Loucy (cell line): ENCODE measurements at regions not wholly inside any gene's neighbourhood (a gene's known extent, or its start where the extent isn't known, plus 50 kb on each side); places are given as distances from the start of the nearest gene placed in this dataset.

Source experiments
- H2AFZ ChIP-seq: fragments of 200-600 bp; sonication (generic); 2 replicates; pipeline ENCODE4 v1.6.0; 2016; ENCODE audit warnings: antibody characterized with exemption, mild to moderate bottlenecking, low read length, moderate library complexity
- H3F3A ChIP-seq: fragments of 200-600 bp; 2 replicates; pipeline ENCODE4 v1.6.0; 2016; ENCODE audit warnings: antibody characterized with exemption, low read depth, mild to moderate bottlenecking
- H3K27me3 ChIP-seq: fragments of 200-600 bp; sonication (generic); 2 replicates; pipeline ENCODE4 v1.6.1; 2014; ENCODE audit warnings: low read length, mild to moderate bottlenecking; ENCODE audit not compliant: insufficient read depth, poor library complexity, severe bottlenecking
- H3K36me3 ChIP-seq: fragments of 200-600 bp; sonication (generic); 2 replicates; pipeline ENCODE4 v1.6.1; 2016; ENCODE audit warnings: low read length; ENCODE audit not compliant: insufficient read depth
- H3K4me1 ChIP-seq: fragments of 200-600 bp; sonication (generic); 2 replicates; pipeline ENCODE4 v1.5.1; 2014; ENCODE audit warnings: low read length, mild to moderate bottlenecking; ENCODE audit not compliant: insufficient read depth, poor library complexity, severe bottlenecking
- H3K4me2 ChIP-seq: fragments of 200-600 bp; sonication (generic); 2 replicates; pipeline ENCODE4 v1.6.0; 2014; ENCODE audit warnings: antibody characterized with exemption, low read length, low read depth, mild to moderate bottlenecking; ENCODE audit not compliant: poor library complexity, severe bottlenecking
- H3K4me3 ChIP-seq: fragments of 200-600 bp; sonication (generic); 2 replicates; pipeline ENCODE4 v1.5.1; 2014; ENCODE audit warnings: low read length, mild to moderate bottlenecking, mixed read lengths; ENCODE audit not compliant: poor library complexity, severe bottlenecking
- H3K79me2 ChIP-seq: fragments of 200-600 bp; sonication (generic); 2 replicates; pipeline ENCODE4 v1.6.1; 2014; ENCODE audit warnings: low read length; ENCODE audit not compliant: insufficient read depth
- H3K9ac ChIP-seq: fragments of 200-600 bp; sonication (generic); 2 replicates; pipeline ENCODE4 v1.6.0; 2014; ENCODE audit warnings: mild to moderate bottlenecking, low read depth, low read length, moderate library complexity; ENCODE audit not compliant: poor library complexity, severe bottlenecking
- H3K9me2 ChIP-seq: fragments of 200-600 bp; sonication (generic); replicated peaks from 2 replicates; pipeline ENCODE4 v1.6.1; 2016; ENCODE audit warnings: low read depth, low read length, mixed read lengths
- H3K9me3 ChIP-seq: fragments of 200-600 bp; sonication (generic); 2 replicates; pipeline ENCODE4 v1.6.1; 2014; ENCODE audit warnings: mild to moderate bottlenecking, antibody characterized with exemption, low read length, low read depth; ENCODE audit not compliant: insufficient read depth
- H4K20me1 ChIP-seq: fragments of 200-600 bp; sonication (generic); 2 replicates; pipeline ENCODE4 v1.6.0; 2014; ENCODE audit warnings: antibody characterized with exemption, low read length, mild to moderate bottlenecking; ENCODE audit not compliant: insufficient read depth, poor library complexity, severe bottlenecking
- CTCF ChIP-seq: fragments of 200-600 bp; sonication (generic); conservative IDR thresholded peaks from 2 replicates; pipeline ENCODE4 v1.5.1; 2014; ENCODE audit warnings: mild to moderate bottlenecking, antibody characterized with exemption, low read length
- EZH2phosphoT487 ChIP-seq: fragments of 200-600 bp; IDR thresholded peaks from 2 replicates; pipeline ENCODE4 v1.6.1; 2018; ENCODE audit warnings: antibody characterized with exemption, mild to moderate bottlenecking, moderate library complexity, borderline replicate concordance

- H3K9me2 ChIP-seq, result no peaks in the 10 kb centered on the region
- TF ChIP-seq CTCF, result no peak
- no peak for TF ChIP-seq EZH2phosphoT487
- H2AFZ ChIP-seq, result no peak overlapping the region
- no peaks in the 10 kb centered on the region for H3K27me3 ChIP-seq
- H3K4me3 ChIP-seq, result no peak overlapping the region
- H3K79me2 ChIP-seq, result no peaks in the 10 kb centered on the region
- H3F3A ChIP-seq, result no peaks in the 10 kb centered on the region
- peaks cover 11% of the 10 kb centered on the region for H3K9me3 ChIP-seq
- no peak overlapping the region for H3K4me2 ChIP-seq
- H4K20me1 ChIP-seq, result no peaks in the 10 kb centered on the region
- no peak overlapping the region for H3K9ac ChIP-seq
- no peaks in the 10 kb centered on the region for H3K36me3 ChIP-seq
- peaks cover 9% of the 10 kb centered on the region for H3K4me1 ChIP-seq
These were observed 811.5 kb downstream of the TENT5A start for GRCh38 chr6:80940976-80941375.

GRCh38 chr6:80940571-80940970 is 811.9 kb downstream of the TENT5A start:
- Histone ChIP-seq H4K20me1 (no peaks in the 10 kb centered on the region), H3K4me2 (no peak overlapping the region), H3K9me2 (no peaks in the 10 kb centered on the region), H3K79me2 (no peaks in the 10 kb centered on the region), H3K36me3 (no peaks in the 10 kb centered on the region), H3K4me3 (no peak overlapping the region), H3K4me1 (peaks cover 9% of the 10 kb centered on the region), H3K9ac (no peak overlapping the region), H2AFZ (no peak overlapping the region), H3K9me3 (peaks cover 15% of the 10 kb centered on the region), H3F3A (no peaks in the 10 kb centered on the region), H3K27me3 (no peaks in the 10 kb centered on the region)
- TF ChIP-seq EZH2phosphoT487 (no peak), CTCF (no peak)

- Histone ChIP-seq H3K4me3 (no peak overlapping the region), H3K79me2 (no peaks in the 10 kb centered on the region), H3K9me3 (peaks cover 15% of the 10 kb centered on the region)
These were observed 812.6 kb downstream of the TENT5A start for GRCh38 chr6:80939898-80940297.

More at GRCh38 chr6:80939898-80940297, 812.6 kb downstream of the TENT5A start:
- Histone ChIP-seq H4K20me1 (no peaks in the 10 kb centered on the region), H3K4me1 (peaks cover 9% of the 10 kb centered on the region), H3K9me2 (no peaks in the 10 kb centered on the region), H3K27me3 (no peaks in the 10 kb centered on the region), H3K9ac (no peak overlapping the region), H3F3A (no peaks in the 10 kb centered on the region), H3K4me2 (no peak overlapping the region), H2AFZ (no peak overlapping the region), H3K36me3 (no peaks in the 10 kb centered on the region)
- TF ChIP-seq EZH2phosphoT487 (no peak), CTCF (no peak)
